Inflammatory macrophage treated with lipopolysaccharide for 1 hour (primary cell): ENCODE measurements at regions not wholly inside any gene's neighbourhood (a gene's known extent, or its start where the extent isn't known, plus 50 kb on each side); places are given as distances from the start of the nearest gene placed in this dataset.

Experiments
- DNase-seq, 2 donors: peaks; one replicate each; pipeline ENCODE4 v3.0.0-alpha.2; 2020 to 2022

DNA sequence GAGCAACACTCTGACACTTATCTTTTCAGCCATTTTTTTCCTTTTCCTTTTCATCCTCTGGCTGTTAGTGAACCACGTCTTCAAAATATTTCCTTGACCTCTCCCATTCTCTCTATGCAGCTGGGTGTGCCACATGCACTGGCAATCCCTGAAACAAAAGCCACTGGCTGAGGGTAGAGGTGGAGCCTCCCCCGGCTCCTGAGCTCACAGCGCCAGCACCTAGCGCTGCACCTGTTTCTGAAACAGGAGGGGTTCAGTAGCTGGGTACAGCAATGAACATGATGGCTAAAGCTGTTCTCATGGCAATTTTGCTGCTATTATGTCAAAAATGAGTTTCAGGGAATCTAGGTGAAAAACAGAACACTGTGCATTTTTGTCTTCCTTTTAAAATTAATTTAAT is 314.7 kb upstream of the ATP10A start:
- DNase-seq: no peak

DNA sequence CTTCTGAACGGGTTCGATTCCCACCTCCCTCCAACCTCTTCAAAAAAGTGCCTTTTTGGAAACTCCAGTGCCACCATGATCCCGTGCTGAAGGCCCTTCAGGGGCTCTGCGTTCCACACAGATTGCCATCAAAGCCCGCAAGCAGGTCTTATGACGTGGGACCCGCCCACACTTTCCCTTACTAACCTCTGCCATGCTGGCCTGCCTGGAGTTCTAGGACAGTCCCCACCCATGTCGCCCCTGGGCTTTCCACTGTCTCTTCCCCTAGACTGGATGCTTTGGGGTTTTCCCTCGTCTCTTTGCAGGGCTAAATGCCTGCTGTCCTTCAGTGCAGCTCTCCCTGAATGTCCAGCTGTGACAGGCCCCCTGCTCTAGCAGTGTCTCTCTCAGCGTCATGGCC is 313.7 kb upstream of the ATP10A start:
- no peak for DNase-seq

DNA sequence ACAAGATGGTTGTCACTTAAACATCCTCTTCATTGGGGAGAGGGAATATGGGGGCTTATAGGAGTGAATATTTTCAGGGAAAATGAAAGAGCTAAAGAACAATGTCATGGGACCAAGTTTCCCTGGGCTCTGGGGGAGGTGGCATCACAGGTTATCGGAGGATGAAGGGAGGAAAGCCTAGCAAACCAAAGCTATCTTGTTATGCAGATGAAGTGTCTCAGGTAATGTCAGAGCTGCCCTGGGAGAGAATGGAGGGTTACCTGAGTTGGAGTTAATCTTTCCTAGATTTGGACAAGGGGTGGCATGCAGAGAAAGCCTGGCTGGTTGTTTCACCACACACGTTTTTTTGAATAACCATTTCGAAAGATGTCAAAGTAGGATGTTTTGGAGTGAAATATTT is 308.1 kb upstream of the ATP10A start:
- no peak for DNase-seq

DNA sequence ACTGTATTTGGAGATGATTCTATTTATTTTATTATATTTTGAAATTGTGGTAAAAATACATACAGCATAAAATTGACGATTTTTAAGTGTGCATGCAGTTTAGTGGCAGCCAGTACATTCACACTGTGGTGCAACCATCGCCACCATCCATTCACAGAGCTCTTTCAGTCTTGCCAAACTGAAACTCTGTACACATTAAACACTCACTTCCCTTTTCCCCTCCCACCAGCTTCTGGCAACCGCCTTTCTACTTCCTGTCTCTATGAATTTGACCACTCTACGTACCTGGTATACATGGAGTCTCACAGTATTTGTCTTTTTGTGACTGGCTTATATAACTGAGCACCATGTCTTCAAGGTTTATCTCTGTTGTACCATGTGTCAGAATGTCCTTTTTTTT is 303.3 kb upstream of the ATP10A start:
- DNase-seq: no peak

DNA sequence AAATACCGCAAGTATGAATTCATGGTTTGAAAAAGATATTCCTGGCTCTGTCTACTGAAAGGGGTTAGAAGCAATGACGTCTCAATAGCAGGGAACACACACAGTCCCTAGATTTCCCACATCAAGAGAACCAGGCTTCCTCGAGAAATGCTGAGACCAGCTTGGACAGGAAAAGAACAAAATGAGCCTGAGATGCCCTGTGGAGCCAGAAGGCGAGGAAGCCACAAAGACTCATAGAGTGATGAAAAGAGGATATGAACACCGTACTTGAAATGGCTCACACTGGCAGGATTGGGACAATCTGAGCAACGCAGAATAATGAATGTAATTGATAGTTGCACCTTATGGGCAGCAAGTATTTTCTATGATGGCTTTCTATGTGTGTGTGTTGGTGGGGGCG is 302.4 kb upstream of the ATP10A start:
- no peak for DNase-seq

DNA sequence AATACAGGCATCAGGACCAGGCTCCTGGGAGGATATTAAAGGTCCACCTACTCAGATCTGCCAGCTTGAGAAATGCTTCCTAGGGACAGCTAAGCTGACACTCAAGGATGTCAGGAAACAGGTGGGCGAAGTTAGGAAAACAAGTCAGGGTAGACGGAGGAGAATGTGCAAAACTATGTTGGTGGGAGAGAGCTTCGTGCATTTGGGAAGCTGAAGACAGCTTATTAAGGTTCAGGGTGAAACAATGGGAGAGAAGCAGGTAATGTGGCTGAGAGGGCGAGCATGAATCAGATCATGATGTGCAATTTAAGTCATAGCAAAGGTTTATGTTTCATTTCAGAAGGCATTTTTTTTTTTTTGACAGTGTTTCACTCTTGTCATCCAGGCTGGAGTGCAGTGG is 297.2 kb upstream of the ATP10A start:
- no peak for DNase-seq

DNA sequence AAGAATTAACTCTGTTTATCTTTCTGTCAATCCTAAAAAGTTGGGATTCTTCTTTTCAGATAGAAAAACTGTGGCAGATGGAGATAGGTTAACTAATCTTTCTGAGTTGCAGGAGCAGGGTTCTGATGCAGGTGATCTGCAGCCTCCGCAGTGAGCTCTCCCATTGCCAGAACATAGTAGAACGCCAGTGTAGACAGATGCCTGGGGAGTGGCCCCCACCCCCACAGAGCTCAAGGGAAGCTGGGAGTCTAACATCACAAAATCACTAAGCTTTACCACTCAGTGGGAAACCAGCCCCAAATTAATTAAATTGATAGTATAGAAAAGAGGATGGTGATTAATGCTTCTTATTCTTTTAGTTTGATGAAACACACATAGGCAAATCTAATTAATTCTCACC is 295.0 kb upstream of the ATP10A start:
- no peak for DNase-seq

DNA sequence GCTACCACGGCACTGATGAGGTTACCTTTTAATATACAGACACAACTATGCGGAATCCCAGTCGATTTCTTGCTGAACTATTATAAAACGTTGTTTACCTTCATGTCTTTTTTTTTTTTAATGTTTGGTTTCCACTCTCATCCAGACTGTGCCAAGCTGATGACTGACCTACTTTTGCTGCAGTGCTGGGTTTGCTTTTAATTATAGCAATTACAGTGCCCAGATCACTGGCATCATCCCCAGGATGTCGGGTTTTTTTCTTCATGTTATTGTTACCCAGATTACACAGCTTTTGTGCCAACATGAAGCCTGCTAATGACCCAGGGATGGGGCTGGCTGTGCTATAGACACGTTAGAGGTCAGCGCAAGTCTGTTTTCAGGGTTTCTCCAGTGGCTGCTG is 294.0 kb upstream of the ATP10A start:
- DNase-seq: no peak

DNA sequence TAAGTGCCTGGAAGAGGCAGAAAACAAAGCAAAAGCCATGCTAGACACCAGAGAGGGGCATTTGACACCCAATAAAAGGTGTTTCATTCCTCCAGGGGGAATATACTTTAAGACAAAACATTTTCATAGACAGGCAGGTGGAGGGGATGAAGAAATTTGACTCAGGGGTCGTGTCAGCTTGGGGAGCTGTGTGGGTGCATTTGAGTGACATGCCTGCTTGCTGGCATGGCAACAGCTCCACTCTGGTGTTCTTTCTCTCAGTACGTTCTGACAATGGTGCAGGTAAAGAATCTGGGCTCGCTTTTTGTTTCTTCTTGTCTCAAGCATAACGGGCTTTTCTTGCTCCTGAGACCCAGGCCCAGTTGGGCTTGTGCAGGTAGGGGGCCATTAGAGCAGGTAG is 292.9 kb upstream of the ATP10A start:
- no peak for DNase-seq

DNA sequence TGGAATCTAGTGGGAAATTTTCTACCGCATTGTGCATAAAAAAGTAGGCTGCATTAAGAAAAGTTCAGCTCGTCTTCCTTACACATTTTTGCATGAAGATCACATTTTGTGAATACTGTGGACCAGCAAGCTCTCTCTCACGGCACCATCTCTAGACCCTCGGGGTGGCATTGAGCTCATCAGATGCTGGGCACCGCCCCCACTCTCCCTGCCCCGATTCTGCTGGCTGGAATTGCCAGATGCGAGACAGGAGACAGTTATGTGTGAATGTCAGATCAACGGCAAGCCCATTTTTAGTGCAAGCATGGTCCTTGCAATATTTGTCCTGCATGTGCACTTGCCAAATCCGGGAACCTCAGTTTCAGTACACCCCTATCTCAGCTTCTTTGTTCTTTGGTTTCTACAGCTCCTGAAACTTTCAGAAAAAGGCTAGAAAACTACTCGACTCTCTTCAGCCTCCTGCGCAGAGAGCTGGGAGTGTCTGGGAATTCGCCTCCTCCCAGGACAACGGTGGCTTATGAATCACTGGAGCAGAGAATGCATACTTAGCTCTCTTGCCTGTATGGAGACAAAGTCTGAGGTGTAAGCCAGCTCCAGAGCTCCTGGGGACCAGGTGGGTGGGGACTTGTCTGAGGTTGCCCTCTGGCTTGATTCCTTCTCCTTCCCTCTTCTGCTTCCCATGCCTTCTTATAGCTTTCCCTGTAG is 285.2 kb upstream of the ATP10A start:
- DNase-seq: no peak

DNA sequence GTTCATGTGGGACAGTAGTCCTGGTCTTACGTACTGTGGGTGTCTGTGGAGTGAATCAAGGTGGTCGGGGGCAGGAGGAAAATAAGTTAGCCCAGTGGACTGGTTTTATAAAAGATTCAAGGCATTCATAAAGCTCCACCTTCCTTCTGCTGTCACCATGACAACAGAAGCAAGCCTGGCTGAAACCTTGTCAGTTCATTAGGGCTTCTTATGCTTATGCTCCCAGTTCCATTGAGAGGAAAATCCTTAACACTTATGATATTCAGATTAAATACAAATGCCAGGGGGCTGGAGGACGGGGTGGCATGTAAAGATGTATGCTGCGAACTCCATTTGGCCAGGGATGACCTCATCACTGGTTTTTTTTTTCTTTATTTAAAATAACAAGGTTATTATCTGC is 283.1 kb upstream of the ATP10A start:
- no peak for DNase-seq

DNA sequence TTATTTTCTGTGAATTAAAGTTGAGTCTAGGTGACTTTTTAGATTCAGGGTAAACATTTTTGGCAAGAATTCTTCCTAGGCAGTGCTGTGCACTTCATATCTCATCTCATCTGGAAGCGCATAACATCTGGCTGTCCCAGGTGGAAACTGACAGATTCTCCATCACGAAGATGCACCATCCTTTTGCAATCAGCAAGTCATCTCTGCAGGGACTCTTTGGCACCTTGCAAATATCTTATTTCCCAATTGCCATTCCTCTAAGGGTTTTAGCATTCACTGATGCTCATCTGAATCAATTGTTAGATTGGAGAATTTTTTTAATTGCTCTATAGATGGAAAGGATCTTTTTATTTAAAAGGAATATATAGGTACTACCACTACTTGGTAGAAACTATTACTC is 282.7 kb upstream of the ATP10A start:
- no peak for DNase-seq

DNA sequence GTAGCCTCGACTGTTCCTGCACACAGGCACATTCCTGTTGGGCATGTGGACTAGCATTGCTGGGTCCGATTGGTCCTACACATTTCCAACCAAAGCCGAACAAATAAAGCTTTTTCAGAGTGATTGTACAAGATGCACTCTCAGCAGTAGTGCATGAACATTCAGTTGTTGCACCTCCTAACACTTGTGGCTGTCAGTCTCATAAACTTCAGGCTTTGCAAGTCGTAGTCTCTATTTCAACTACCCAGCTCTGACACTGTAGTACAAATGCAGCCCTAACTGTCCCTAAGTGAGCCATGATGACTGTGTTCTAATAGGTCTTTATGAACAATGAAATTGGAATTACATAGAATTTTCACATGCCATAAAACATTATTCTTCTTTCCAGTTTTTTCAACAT is 281.7 kb upstream of the ATP10A start:
- DNase-seq: no peak

DNA sequence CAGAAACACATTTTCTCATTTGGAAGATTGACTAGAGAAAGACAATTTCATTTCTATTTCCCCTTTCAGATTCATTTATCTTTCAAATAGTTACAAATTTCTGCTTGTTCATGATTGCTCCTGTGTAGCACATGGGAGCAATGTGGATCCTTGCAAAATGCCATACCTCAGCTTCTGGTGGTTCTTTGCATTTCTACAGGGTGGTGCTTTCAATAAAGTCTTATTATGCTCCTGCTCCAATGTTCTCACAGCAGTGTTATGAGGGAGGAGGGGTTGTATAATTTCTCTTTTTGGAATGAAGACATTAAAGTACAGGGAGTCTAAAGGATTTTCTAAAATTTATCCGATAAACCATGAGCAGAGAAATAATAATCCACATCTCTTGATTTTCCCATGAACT is 280.1 kb upstream of the ATP10A start:
- DNase-seq: no peak

DNA sequence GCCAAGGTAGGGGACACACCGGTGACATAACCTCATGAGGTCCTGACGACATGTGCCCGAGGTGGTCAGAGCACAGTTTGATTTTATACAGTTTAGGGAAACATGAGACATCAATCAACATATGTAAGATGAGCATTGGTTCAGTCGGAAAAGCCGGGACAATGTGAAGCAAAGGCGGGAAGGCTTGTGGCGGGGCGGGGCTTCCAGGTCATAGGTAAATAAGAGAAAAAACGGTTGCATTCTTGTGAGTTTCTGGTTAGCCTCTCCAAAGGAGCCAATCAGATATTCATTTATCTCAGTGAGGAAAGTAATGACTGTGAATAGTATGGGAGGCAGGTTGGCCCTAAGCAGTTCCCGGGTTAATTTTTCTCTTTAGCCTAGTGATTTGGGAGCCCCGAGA is 271.7 kb upstream of the ATP10A start:
- DNase-seq: no peak

DNA sequence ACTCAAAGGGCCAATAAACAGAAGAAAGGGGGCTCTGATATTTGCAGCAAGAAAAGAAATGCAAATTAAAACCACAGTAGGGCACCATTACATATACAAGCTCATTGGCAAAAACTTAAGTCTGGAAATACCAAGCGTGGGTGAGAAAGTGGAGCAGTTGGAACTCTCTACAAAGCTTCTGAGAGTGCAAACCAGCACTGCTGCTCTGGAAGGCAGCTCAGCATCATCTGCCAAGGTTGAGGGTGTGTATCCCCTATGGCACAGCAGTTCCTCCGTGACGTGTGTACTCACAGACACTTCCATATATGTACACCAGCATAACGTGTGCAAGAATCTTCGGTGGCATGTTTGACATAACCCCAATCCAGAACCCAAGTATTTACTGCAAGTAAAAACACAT is 271.0 kb upstream of the ATP10A start:
- DNase-seq: no peak

DNA sequence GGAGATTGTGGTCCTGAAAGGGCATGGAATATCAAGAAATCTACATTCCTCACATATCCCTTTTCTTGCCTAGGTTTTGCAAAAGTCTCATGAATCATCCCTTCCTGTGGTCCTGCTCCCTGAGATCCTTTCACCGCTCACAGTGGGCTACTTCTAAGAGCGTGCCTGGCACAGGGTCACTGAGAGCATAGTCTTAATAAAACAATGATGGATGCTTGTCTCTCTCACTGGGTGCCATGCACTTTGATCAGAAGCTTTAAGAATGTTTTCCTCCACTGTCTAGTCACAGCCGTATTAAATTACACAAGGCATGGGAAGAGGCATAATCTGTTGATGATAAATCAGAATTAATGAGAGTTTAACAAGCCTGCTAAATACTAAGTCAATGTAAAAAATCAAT is 269.7 kb upstream of the ATP10A start:
- no peak for DNase-seq

DNA sequence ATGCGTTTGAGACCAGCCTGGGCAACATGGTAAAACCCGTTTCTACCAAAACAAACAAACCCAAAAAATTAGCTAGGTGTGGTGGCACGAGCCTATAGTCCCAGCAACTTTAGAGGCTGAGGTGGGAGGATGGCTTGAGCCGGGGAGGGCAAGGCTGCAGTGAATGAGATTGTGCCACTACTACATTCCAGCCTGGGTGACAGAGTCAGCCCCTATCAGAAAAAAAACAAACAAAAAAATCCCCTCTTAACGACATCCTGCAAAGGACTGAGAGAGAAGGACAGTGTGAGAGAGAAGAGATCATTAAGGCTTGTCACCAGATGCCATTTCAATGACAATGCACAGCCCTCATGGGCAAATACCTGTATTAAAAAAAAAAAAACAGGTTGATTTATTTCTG is 266.7 kb upstream of the ATP10A start:
- DNase-seq: no peak

DNA sequence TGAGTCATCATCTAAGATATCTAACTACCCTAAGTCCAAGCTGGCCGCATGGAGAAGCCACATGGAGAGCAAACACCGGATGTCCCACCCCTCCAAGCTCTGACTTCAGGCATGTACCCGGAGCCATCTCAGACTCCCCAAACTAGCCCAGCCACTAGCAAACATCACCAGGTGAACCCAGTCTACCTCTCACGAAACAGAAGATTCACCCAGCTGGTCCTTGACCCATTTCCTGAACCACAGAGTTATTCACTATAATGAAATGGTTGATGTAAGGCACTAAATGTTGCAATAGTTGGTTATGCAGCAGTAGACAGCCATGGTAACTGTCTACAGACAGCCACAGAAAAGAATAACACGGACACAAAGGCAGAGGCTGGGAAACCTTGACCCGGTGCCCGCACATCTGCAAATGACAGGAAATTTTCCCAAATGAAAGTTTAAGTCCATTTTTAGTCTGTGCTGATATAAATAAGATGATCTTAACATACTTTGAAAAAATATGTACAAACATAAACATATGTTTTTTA is 265.5 kb upstream of the ATP10A start:
- DNase-seq: no peak

DNA sequence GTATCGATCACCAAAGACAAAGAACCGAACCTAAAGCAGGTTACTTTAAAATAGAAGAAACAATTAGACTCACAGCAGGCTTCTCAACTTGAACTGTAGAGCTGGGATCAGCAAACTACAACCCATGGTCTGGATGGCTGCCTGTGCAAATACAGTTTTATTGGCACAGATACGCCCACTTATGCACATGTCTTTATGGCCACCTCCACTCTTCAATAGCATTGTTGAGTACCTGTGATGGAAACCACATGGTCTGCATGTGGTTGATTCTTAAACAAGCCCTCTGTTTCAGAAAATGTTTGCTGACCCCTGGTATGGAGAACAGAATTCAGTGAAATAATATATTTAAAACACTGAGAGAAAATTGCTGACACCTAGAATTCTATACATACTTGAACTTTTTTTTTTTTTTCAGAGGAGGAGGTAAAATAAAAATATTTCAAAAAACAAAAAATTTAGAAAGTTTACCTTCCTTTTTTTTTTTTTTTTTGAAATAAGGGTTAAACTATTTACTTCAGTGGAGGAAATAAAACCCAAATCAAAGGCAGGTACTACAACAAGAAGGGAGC is 263.8 kb upstream of the ATP10A start:
- DNase-seq: no peak

DNA sequence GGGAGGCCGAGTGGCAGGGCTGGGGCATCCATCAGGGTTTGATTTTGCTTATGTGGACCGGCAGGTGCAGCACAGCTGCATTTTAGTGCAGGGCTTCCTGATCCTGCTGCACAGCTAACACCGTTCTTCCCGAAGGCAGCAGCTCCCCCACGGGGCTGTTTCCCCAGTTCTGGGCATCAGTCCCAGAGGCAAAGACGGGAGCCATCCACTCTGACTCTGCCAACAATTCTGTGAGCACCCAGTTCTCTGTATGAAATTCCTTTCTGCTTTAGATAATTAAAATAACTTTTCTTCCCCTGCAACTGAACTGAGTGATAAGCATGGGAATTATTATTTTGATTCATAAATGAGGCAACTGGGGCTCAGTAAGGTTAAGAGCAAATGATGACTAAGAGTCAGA is 262.9 kb upstream of the ATP10A start:
- no peak for DNase-seq

DNA sequence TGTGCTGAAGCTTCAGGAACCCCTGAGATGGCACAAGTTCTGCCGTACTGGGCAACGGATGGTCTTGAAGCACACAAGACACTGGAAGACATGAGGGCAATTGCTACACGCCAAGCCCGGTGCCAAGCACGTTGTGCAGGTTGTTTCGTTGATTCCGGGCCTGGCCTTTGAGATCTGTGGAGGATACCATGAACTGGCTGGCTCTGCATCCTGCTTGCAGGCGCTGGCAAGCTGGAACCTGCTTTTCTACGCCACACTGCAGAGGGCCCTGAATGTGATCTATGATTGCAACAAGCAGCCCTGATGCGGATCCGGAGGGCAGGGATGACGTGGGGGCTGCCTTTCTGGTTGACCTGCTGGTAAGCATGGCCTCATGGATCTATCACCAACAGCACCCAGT is 262.5 kb upstream of the ATP10A start:
- DNase-seq: no peak

DNA sequence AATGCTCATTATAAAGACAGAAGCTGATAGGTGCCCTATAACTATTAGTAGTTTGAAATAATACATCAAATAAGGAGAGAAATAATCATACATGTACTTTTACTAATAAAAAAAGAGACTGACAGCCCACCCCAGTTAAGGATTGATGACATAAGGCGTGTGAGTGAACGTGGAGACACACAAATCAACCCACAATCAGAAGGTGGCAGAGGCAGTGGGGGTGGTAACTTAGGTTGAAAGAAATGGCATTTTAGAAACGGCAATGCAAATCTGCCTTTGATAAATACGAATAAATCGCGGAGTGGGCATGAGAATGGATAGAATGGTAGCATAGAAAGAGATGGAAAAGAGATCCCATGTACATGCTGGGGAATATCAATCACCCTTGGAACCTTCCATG is 256.2 kb upstream of the ATP10A start:
- DNase-seq: no peak

DNA sequence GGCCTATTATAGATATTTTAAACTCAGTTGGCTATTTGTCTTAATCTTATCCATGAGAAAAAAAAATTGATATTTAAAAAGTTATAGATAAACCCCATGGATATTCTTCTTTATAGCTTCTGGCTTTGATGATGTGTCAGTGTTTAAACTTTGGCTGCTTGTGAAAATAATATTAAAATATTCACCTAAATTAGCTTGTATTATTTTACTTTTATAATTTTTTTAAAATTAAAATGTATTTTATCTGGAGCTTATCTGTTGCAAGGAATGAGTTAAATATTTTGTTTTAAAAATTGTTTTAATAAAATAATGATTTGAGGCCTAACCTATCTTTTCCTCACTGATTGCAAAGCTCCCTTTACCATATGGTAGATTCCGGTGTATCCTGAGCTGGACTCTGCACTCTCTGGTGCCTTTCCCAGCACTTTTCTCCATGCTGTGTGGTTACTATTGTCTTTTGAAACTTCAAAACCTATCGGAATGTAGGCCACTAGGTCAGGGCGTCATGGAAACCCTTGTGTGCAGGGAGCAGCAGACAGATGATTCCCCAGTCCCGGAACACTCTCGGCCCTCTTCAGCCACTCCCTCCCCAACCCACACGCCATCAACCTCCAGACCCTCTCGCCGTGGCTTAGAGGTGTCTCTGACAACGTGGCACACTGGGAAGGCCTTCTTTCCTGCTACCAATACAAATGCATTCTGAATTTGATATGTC is 252.3 kb upstream of the ATP10A start:
- DNase-seq: no peak
